ENCODE measurements at regions not wholly inside any gene's neighbourhood (a gene's known extent, or its start where the extent isn't known, plus 50 kb on each side); places are given as distances from the start of the nearest gene placed in this dataset.

- DNase-seq, result no peak
These were observed 50.1 kb upstream of the EFEMP1 start for GRCh38 chr2:55973673-55974072.

GRCh38 chr2:55976681-55977080 is 53.1 kb upstream of the EFEMP1 start:
- no peak for DNase-seq

- no peak for DNase-seq
These were observed 61.8 kb upstream of the EFEMP1 start for GRCh38 chr2:55985406-55985805.

- no peak for DNase-seq
These were observed 62.4 kb upstream of the EFEMP1 start for GRCh38 chr2:55986001-55986400.

GRCh38 chr2:55986700-55987440 is 63.3 kb upstream of the EFEMP1 start:
- no peak for DNase-seq

- DNase-seq, result no peak
These were observed 65.8 kb upstream of the EFEMP1 start for GRCh38 chr2:55989405-55989804.

GRCh38 chr2:55992455-55992854 is 68.9 kb upstream of the EFEMP1 start:
- no peak for DNase-seq

GRCh38 chr2:55993685-55994084 is 70.1 kb upstream of the EFEMP1 start:
- DNase-seq, result no peak

- DNase-seq, result no peak
These were observed 71.6 kb upstream of the EFEMP1 start for GRCh38 chr2:55995211-55995610.

- no peak for DNase-seq
These were observed 72.3 kb upstream of the EFEMP1 start for GRCh38 chr2:55995902-55996301.

GRCh38 chr2:55999231-55999630 is 75.6 kb upstream of the EFEMP1 start:
- no peak for DNase-seq

GRCh38 chr2:55999790-56000189 is 76.2 kb upstream of the EFEMP1 start:
- no peak for DNase-seq

GRCh38 chr2:56001947-56002346 is 78.4 kb upstream of the EFEMP1 start:
- DNase-seq, result no peak

GRCh38 chr2:56008661-56009431 is 85.3 kb upstream of the EFEMP1 start:
- DNase-seq, result peak; percentile 84

- peak; percentile 49 for DNase-seq
These were observed 86.3 kb upstream of the EFEMP1 start for GRCh38 chr2:56009758-56010458.

- no peak for DNase-seq
These were observed 88.0 kb upstream of the EFEMP1 start for GRCh38 chr2:56011624-56012023.

- no peak for DNase-seq
These were observed 88.7 kb upstream of the EFEMP1 start for GRCh38 chr2:56012221-56012765.

- no peak for DNase-seq
These were observed 89.9 kb upstream of the EFEMP1 start for GRCh38 chr2:56013475-56013874.

GRCh38 chr2:56014046-56014730 is 90.6 kb upstream of the EFEMP1 start:
- no peak for DNase-seq

- DNase-seq, result no peak
These were observed 92.1 kb upstream of the EFEMP1 start for GRCh38 chr2:56015711-56016115.

- DNase-seq, result no peak
These were observed 94.2 kb upstream of the EFEMP1 start for GRCh38 chr2:56017784-56018183.

GRCh38 chr2:56018267-56018666 is 94.7 kb upstream of the EFEMP1 start:
- peak; percentile 46 for DNase-seq

- DNase-seq, result no peak
These were observed 97.5 kb upstream of the EFEMP1 start for GRCh38 chr2:56021136-56021474.
